Liver (tissue), 8 donors: ENCODE measurements at regions not wholly inside any gene's neighbourhood (a gene's known extent, or its start where the extent isn't known, plus 50 kb on each side); places are given as distances from the start of the nearest gene placed in this dataset.
A peak's percentile ranks its signal among the peaks of the same experiment; 100 is the strongest.

Source experiments
- DNase-seq: peaks from one replicate; pipeline ENCODE4 v3.0.0-alpha.2; 2017; ENCODE audit warnings: low spot score
- H3K27ac ChIP-seq, 2 donors: one replicate each; pipeline ENCODE4 v1.7.0; 2013; ENCODE audit warnings: inconsistent platforms in 2 of 2, low read length in 2 of 2, control low read depth in 1 of 2, low read depth in 1 of 2, mild to moderate bottlenecking in 1 of 2
- H3K27me3 ChIP-seq, 4 donors: one replicate each; pipeline versions ENCODE4 v1.6.1 to v1.7.0; 2013; ENCODE audit warnings: low read length in 3 of 4, inconsistent platforms in 1 of 4, mild to moderate bottlenecking in 1 of 4, moderate library complexity in 1 of 4; ENCODE audit not compliant: control insufficient read depth in 4 of 4, insufficient read depth in 4 of 4
- H3K36me3 ChIP-seq, 4 donors: one replicate each; pipeline versions ENCODE4 v1.6.1 to v1.7.0; 2013; ENCODE audit warnings: low read length in 3 of 4, mild to moderate bottlenecking in 3 of 4, low read depth in 1 of 4, moderate library complexity in 1 of 4; ENCODE audit not compliant: control insufficient read depth in 4 of 4, insufficient read depth in 3 of 4
- H3K4me1 ChIP-seq, 4 donors: one replicate each; pipeline versions ENCODE4 v1.6.1 to v1.7.0; 2013; ENCODE audit warnings: low read length in 3 of 4, mild to moderate bottlenecking in 3 of 4, moderate library complexity in 1 of 4; ENCODE audit not compliant: control insufficient read depth in 4 of 4, insufficient read depth in 4 of 4
- H3K4me3 ChIP-seq, 3 donors: one replicate each; pipeline versions ENCODE4 v1.6.1 to v1.7.0; 2013; ENCODE audit warnings: low read length in 3 of 3, control low read depth in 1 of 3, low read depth in 1 of 3, mild to moderate bottlenecking in 1 of 3
- H3K9ac ChIP-seq, 2 donors: one replicate each; pipeline ENCODE4 v1.7.0; 2013; ENCODE audit warnings: low read length in 2 of 2, mild to moderate bottlenecking in 2 of 2, moderate library complexity in 2 of 2, control low read depth in 1 of 2, low read depth in 1 of 2
- H3K9me3 ChIP-seq, 4 donors: one replicate each; pipeline versions ENCODE4 v1.6.1 to v1.7.0; 2013; ENCODE audit warnings: low read length in 3 of 4; ENCODE audit not compliant: control insufficient read depth in 4 of 4
- ATF3 ChIP-seq: IDR thresholded peaks from 2 replicates; pipeline ENCODE4 v1.6.1; 2016; ENCODE audit warnings: antibody characterized with exemption
- CTCF ChIP-seq: fragments of 150-350 bp; IDR thresholded peaks from 2 replicates; pipeline ENCODE4 v1.5.1; 2017; ENCODE audit warnings: improper control_type of control experiment, low read depth, low read length; ENCODE audit not compliant: missing input control
- FOXA1 ChIP-seq: IDR thresholded peaks from 2 replicates; pipeline ENCODE4 v1.6.1; 2016; ENCODE audit warnings: antibody characterized with exemption
- FOXA2 ChIP-seq: IDR thresholded peaks from 2 replicates; pipeline ENCODE4 v1.6.1; 2016; ENCODE audit warnings: antibody characterized with exemption
- GABPA ChIP-seq, 2 donors: IDR thresholded peaks in 1 of 2; conservative IDR thresholded peaks in 1 of 2; 2 replicates each; pipeline ENCODE4 v1.6.1; 2016; ENCODE audit warnings: antibody characterized with exemption in 2 of 2, mild to moderate bottlenecking in 1 of 2, moderate library complexity in 1 of 2
- HNF4A ChIP-seq, 2 donors: conservative IDR thresholded peaks; 2 replicates each; pipeline ENCODE4 v1.6.1; 2016; ENCODE audit warnings: antibody characterized with exemption in 2 of 2, mild to moderate bottlenecking in 2 of 2
- HNF4G ChIP-seq: IDR thresholded peaks from 2 replicates; pipeline ENCODE4 v1.6.1; 2016; ENCODE audit warnings: antibody characterized with exemption
- JUND ChIP-seq, 2 donors: IDR thresholded peaks; 2 replicates each; pipeline ENCODE4 v1.6.1; 2016; ENCODE audit warnings: antibody characterized with exemption in 2 of 2
- MAX ChIP-seq: IDR thresholded peaks from 2 replicates; pipeline ENCODE4 v1.6.1; 2016; ENCODE audit warnings: antibody characterized with exemption
- NR2F2 ChIP-seq: IDR thresholded peaks from 2 replicates; pipeline ENCODE4 v1.6.1; 2016; ENCODE audit warnings: antibody characterized with exemption
- RAD21 ChIP-seq, 2 donors: IDR thresholded peaks; 2 replicates each; pipeline ENCODE4 v1.6.1; 2016; ENCODE audit warnings: antibody characterized with exemption in 2 of 2, mild to moderate bottlenecking in 2 of 2
- REST ChIP-seq: IDR thresholded peaks from 2 replicates; pipeline ENCODE4 v1.6.1; 2016; ENCODE audit warnings: antibody characterized with exemption, mild to moderate bottlenecking
- RXRA ChIP-seq, 2 donors: IDR thresholded peaks; 2 replicates each; pipeline ENCODE4 v1.6.1; 2017 to 2018; ENCODE audit warnings: antibody characterized with exemption in 2 of 2, mild to moderate bottlenecking in 1 of 2
- SP1 ChIP-seq: IDR thresholded peaks from 2 replicates; pipeline ENCODE4 v1.6.1; 2018; ENCODE audit warnings: antibody characterized with exemption, mild to moderate bottlenecking
- TAF1 ChIP-seq: conservative IDR thresholded peaks from 2 replicates; pipeline ENCODE4 v1.6.1; 2016; ENCODE audit warnings: antibody characterized with exemption, mild to moderate bottlenecking
- YY1 ChIP-seq: IDR thresholded peaks from 2 replicates; pipeline ENCODE4 v1.6.1; 2016; ENCODE audit warnings: antibody characterized with exemption, mild to moderate bottlenecking
- ZBTB33 ChIP-seq: IDR thresholded peaks from 2 replicates; pipeline ENCODE4 v1.6.1; 2016; ENCODE audit warnings: antibody characterized with exemption
- WGBS: extraction: QIAGEN DNeasy Blood & Tissue Kit; methylation state at CpG from one replicate; pipeline ENCODE4 v1.1.7; 2013; 5-methylcytosine and 5-hydroxymethylcytosine counted together
- donor health status: healthy.
- donor health status: healthy.
- donor health status: healthy.
- donor health status: healthy.
- donor health status: healthy.

GRCh38 chr1:93805027-93805610 lies 73.9 kb downstream of the DNTTIP2 start:
- no peak for DNase-seq
- H3K9ac ChIP-seq: no peak overlapping the region
- H3K27me3 ChIP-seq: no peaks in the 10 kb centered on the region
- H3K27ac ChIP-seq: no peak overlapping the region
- TF ChIP-seq ATF3: no peak
- TF ChIP-seq FOXA1: no peak
- no peak for TF ChIP-seq TAF1
- TF ChIP-seq RAD21 (IDR thresholded peaks at IDR 0.05): no peak
- TF ChIP-seq ZBTB33: no peak
- TF ChIP-seq SP1: no peak
- no peak for TF ChIP-seq HNF4A (conservative IDR thresholded peaks at IDR 0.05)
- no peak for TF ChIP-seq CTCF
- TF ChIP-seq MAX: no peak
- no peak for TF ChIP-seq RXRA (IDR thresholded peaks at IDR 0.05)
- TF ChIP-seq GABPA (IDR thresholded peaks at IDR 0.05 in 1 of 2, conservative IDR thresholded peaks at IDR 0.05 in 1 of 2): no peak
- no peak for TF ChIP-seq FOXA2
- no peaks in the 10 kb centered on the region for H3K4me1 ChIP-seq
- no peaks in the 10 kb centered on the region for H3K9me3 ChIP-seq
- WGBS: 97% methylated on average over 1 of the region's 1 CpG
- no peaks in the 10 kb centered on the region for H3K36me3 ChIP-seq
- no peak overlapping the region for H3K4me3 ChIP-seq

GRCh38 chr1:93804412-93804811 lies 74.6 kb downstream of the DNTTIP2 start:
- H3K27me3 ChIP-seq: no peaks in the 10 kb centered on the region
- no peak overlapping the region for H3K9ac ChIP-seq
- no peaks in the 10 kb centered on the region for H3K4me1 ChIP-seq
- H3K27ac ChIP-seq: no peak overlapping the region
- no peaks in the 10 kb centered on the region for H3K9me3 ChIP-seq
- no peaks in the 10 kb centered on the region for H3K36me3 ChIP-seq
- no peak overlapping the region for H3K4me3 ChIP-seq
- TF ChIP-seq RAD21 (IDR thresholded peaks at IDR 0.05) (peak; percentile 7 to 8), JUND (IDR thresholded peaks at IDR 0.05) (no peak)
- DNase-seq: no peak
- WGBS: 71% methylated on average over 3 of the region's 3 CpGs

- Histone ChIP-seq H3K4me1 (no peaks in the 10 kb centered on the region), H3K27me3 (no peaks in the 10 kb centered on the region), H3K9me3 (no peaks in the 10 kb centered on the region), H3K9ac (no peak overlapping the region), H3K27ac (no peak overlapping the region), H3K36me3 (no peaks in the 10 kb centered on the region), H3K4me3 (no peak overlapping the region)
- WGBS: 60% methylated on average over 5 of the region's 5 CpGs
- DNase-seq: no peak
- no peak for TF ChIP-seq TAF1
- TF ChIP-seq SP1: no peak
- TF ChIP-seq MAX: no peak
- TF ChIP-seq REST: no peak
- no peak for TF ChIP-seq RXRA (IDR thresholded peaks at IDR 0.05)
- TF ChIP-seq HNF4G: peak; percentile 13
- TF ChIP-seq YY1: no peak
- no peak for TF ChIP-seq ATF3
- TF ChIP-seq HNF4A (conservative IDR thresholded peaks at IDR 0.05): peak; percentile 62 to 66
- no peak for TF ChIP-seq NR2F2
- TF ChIP-seq ZBTB33: no peak
These were observed 77.5 kb downstream of the DNTTIP2 start for GRCh38 chr1:93801471-93801870.
